ENCODE measurements at regions not wholly inside any gene's neighbourhood (a gene's known extent, or its start where the extent isn't known, plus 50 kb on each side); places are given as distances from the start of the nearest gene placed in this dataset.

GRCh38 chr1:181423301-181423918, 59.9 kb upstream of the CACNA1E start:
- Histone ChIP-seq H3K4me1 (ENCODE audit: control insufficient read depth, low read depth, low read length) (no peaks in the 10 kb centered on the region), H2BK120ac (ENCODE audit: low read depth, low read length) (no peak overlapping the region), H4K8ac (ENCODE audit: low read depth, low read length) (no peak overlapping the region), H3K18ac (ENCODE audit: low read length) (no peak overlapping the region), H2AK5ac (ENCODE audit: low read length) (no peak overlapping the region), H3K56ac (ENCODE audit: low read length) (no peak overlapping the region), H3K4ac (ENCODE audit: low read depth, low read length) (no peak overlapping the region), H3K27me3 (ENCODE audit: insufficient read depth, low read length, poor library complexity) (no peaks in the 10 kb centered on the region), H3K23ac (ENCODE audit: low read length) (no peak overlapping the region), H2BK5ac (ENCODE audit: low read length) (no peak overlapping the region), H3K27ac (ENCODE audit: low read depth, low read length) (no peak overlapping the region), H3K4me2 (ENCODE audit: low read length) (no peak overlapping the region), H3K9ac (ENCODE audit: low read length) (no peak overlapping the region), H4K5ac (ENCODE audit: low read length) (no peak overlapping the region), H2BK15ac (replicated peaks; ENCODE audit: low read depth) (no peak overlapping the region), H3K79me1 (ENCODE audit: low read length) (no peaks in the 10 kb centered on the region), H3K36me3 (ENCODE audit: control insufficient read depth, insufficient read depth, low read length) (no peaks in the 10 kb centered on the region), H3K79me2 (ENCODE audit: control insufficient read depth, insufficient read depth, low read length) (no peaks in the 10 kb centered on the region), H3K4me3 (ENCODE audit: low read length) (no peak overlapping the region)
- peak; percentile 73 for DNase-seq
- no CpG with 5 or more reads among the region's 4 CpGs for WGBS (ENCODE audit: extremely low coverage, insufficient coverage, low lambda C conversion rate)

- H3K36me3 ChIP-seq (ENCODE audit: control insufficient read depth, insufficient read depth, low read length) = no peaks in the 10 kb centered on the region
- H3K9ac ChIP-seq (ENCODE audit: low read length) = no peak overlapping the region
- H4K5ac ChIP-seq (ENCODE audit: low read length) = no peak overlapping the region
- H3K4me3 ChIP-seq (ENCODE audit: low read length) = no peak overlapping the region
- H3K4me2 ChIP-seq (ENCODE audit: low read length) = no peak overlapping the region
- no peaks in the 10 kb centered on the region for H3K79me2 ChIP-seq (ENCODE audit: control insufficient read depth, insufficient read depth, low read length)
- H3K18ac ChIP-seq (ENCODE audit: low read length) = no peak overlapping the region
- no peak overlapping the region for H3K23ac ChIP-seq (ENCODE audit: low read length)
- no peak overlapping the region for H4K8ac ChIP-seq (ENCODE audit: low read depth, low read length)
- no peaks in the 10 kb centered on the region for H3K79me1 ChIP-seq (ENCODE audit: low read length)
- no peak overlapping the region for H2BK15ac ChIP-seq (replicated peaks; ENCODE audit: low read depth)
- no peaks in the 10 kb centered on the region for H3K4me1 ChIP-seq (ENCODE audit: control insufficient read depth, low read depth, low read length)
- no peak overlapping the region for H2BK120ac ChIP-seq (ENCODE audit: low read depth, low read length)
- no CpG with 5 or more reads among the region's 16 CpGs for WGBS (ENCODE audit: extremely low coverage, insufficient coverage, low lambda C conversion rate)
- H3K56ac ChIP-seq (ENCODE audit: low read length) = no peak overlapping the region
- DNase-seq = peak; percentile 90
- H3K27ac ChIP-seq (ENCODE audit: low read depth, low read length) = no peak overlapping the region
- H2AK5ac ChIP-seq (ENCODE audit: low read length) = no peak overlapping the region
- H3K27me3 ChIP-seq (ENCODE audit: insufficient read depth, low read length, poor library complexity) = no peaks in the 10 kb centered on the region
- H3K4ac ChIP-seq (ENCODE audit: low read depth, low read length) = no peak overlapping the region
- no peak overlapping the region for H2BK5ac ChIP-seq (ENCODE audit: low read length)
Observed at GRCh38 chr1:181424786-181425403, 58.4 kb upstream of the CACNA1E start.

GRCh38 chr1:181425566-181425965, 57.8 kb upstream of the CACNA1E start:
- H2AK5ac ChIP-seq (ENCODE audit: low read length) = no peak overlapping the region
- H4K5ac ChIP-seq (ENCODE audit: low read length) = no peak overlapping the region
- no peak overlapping the region for H3K18ac ChIP-seq (ENCODE audit: low read length)
- H3K27me3 ChIP-seq (ENCODE audit: insufficient read depth, low read length, poor library complexity) = no peaks in the 10 kb centered on the region
- H4K8ac ChIP-seq (ENCODE audit: low read depth, low read length) = no peak overlapping the region
- H3K4me1 ChIP-seq (ENCODE audit: control insufficient read depth, low read depth, low read length) = no peaks in the 10 kb centered on the region
- no peaks in the 10 kb centered on the region for H3K79me1 ChIP-seq (ENCODE audit: low read length)
- no peaks in the 10 kb centered on the region for H3K36me3 ChIP-seq (ENCODE audit: control insufficient read depth, insufficient read depth, low read length)
- H3K4me3 ChIP-seq (ENCODE audit: low read length) = no peak overlapping the region
- H3K56ac ChIP-seq (ENCODE audit: low read length) = no peak overlapping the region
- H2BK5ac ChIP-seq (ENCODE audit: low read length) = no peak overlapping the region
- no peak overlapping the region for H3K4ac ChIP-seq (ENCODE audit: low read depth, low read length)
- H3K4me2 ChIP-seq (ENCODE audit: low read length) = no peak overlapping the region
- H2BK15ac ChIP-seq (replicated peaks; ENCODE audit: low read depth) = no peak overlapping the region
- H3K79me2 ChIP-seq (ENCODE audit: control insufficient read depth, insufficient read depth, low read length) = no peaks in the 10 kb centered on the region
- DNase-seq = no peak
- WGBS (ENCODE audit: extremely low coverage, insufficient coverage, low lambda C conversion rate) = no CpG with 5 or more reads among the region's 8 CpGs
- H3K9ac ChIP-seq (ENCODE audit: low read length) = no peak overlapping the region
- no peak overlapping the region for H3K23ac ChIP-seq (ENCODE audit: low read length)
- H2BK120ac ChIP-seq (ENCODE audit: low read depth, low read length) = no peak overlapping the region
- H3K27ac ChIP-seq (ENCODE audit: low read depth, low read length) = no peak overlapping the region

- Histone ChIP-seq H4K5ac (ENCODE audit: low read length) (no peak overlapping the region), H2AK5ac (ENCODE audit: low read length) (no peak overlapping the region), H3K27me3 (ENCODE audit: insufficient read depth, low read length, poor library complexity) (no peaks in the 10 kb centered on the region), H3K79me2 (ENCODE audit: control insufficient read depth, insufficient read depth, low read length) (no peaks in the 10 kb centered on the region), H3K27ac (ENCODE audit: low read depth, low read length) (no peak overlapping the region), H3K36me3 (ENCODE audit: control insufficient read depth, insufficient read depth, low read length) (no peaks in the 10 kb centered on the region), H2BK15ac (replicated peaks; ENCODE audit: low read depth) (no peak overlapping the region), H3K23ac (ENCODE audit: low read length) (no peak overlapping the region), H3K18ac (ENCODE audit: low read length) (no peak overlapping the region), H3K9ac (ENCODE audit: low read length) (no peak overlapping the region), H3K79me1 (ENCODE audit: low read length) (no peaks in the 10 kb centered on the region), H2BK120ac (ENCODE audit: low read depth, low read length) (no peak overlapping the region), H3K4ac (ENCODE audit: low read depth, low read length) (no peak overlapping the region), H3K4me1 (ENCODE audit: control insufficient read depth, low read depth, low read length) (no peaks in the 10 kb centered on the region), H4K8ac (ENCODE audit: low read depth, low read length) (no peak overlapping the region), H3K4me2 (ENCODE audit: low read length) (no peak overlapping the region), H2BK5ac (ENCODE audit: low read length) (no peak overlapping the region), H3K56ac (ENCODE audit: low read length) (no peak overlapping the region), H3K4me3 (ENCODE audit: low read length) (no peak overlapping the region)
- no peak for DNase-seq
- no CpG with 5 or more reads among the region's 3 CpGs for WGBS (ENCODE audit: extremely low coverage, insufficient coverage, low lambda C conversion rate)
Observed at GRCh38 chr1:181429462-181429861, 53.9 kb upstream of the CACNA1E start.

- Histone ChIP-seq H2BK5ac (ENCODE audit: low read length) (no peak overlapping the region), H3K9ac (ENCODE audit: low read length) (no peak overlapping the region), H3K4ac (ENCODE audit: low read depth, low read length) (no peak overlapping the region), H3K79me2 (ENCODE audit: control insufficient read depth, insufficient read depth, low read length) (no peaks in the 10 kb centered on the region), H3K56ac (ENCODE audit: low read length) (no peak overlapping the region), H4K8ac (ENCODE audit: low read depth, low read length) (no peak overlapping the region), H3K4me3 (ENCODE audit: low read length) (no peak overlapping the region), H3K79me1 (ENCODE audit: low read length) (no peaks in the 10 kb centered on the region), H3K36me3 (ENCODE audit: control insufficient read depth, insufficient read depth, low read length) (no peaks in the 10 kb centered on the region), H3K23ac (ENCODE audit: low read length) (no peak overlapping the region), H2AK5ac (ENCODE audit: low read length) (no peak overlapping the region), H3K4me2 (ENCODE audit: low read length) (no peak overlapping the region), H3K27me3 (ENCODE audit: insufficient read depth, low read length, poor library complexity) (no peaks in the 10 kb centered on the region), H3K18ac (ENCODE audit: low read length) (no peak overlapping the region), H2BK120ac (ENCODE audit: low read depth, low read length) (no peak overlapping the region), H4K5ac (ENCODE audit: low read length) (no peak overlapping the region), H2BK15ac (replicated peaks; ENCODE audit: low read depth) (no peak overlapping the region), H3K4me1 (ENCODE audit: control insufficient read depth, low read depth, low read length) (no peaks in the 10 kb centered on the region), H3K27ac (ENCODE audit: low read depth, low read length) (no peak overlapping the region)
- no peak for DNase-seq
- no CpG with 5 or more reads among the region's 8 CpGs for WGBS (ENCODE audit: extremely low coverage, insufficient coverage, low lambda C conversion rate)
Observed at GRCh38 chr1:181430015-181430885, 53.1 kb upstream of the CACNA1E start.

Data from mesendoderm (in vitro differentiated cells).